NB4 (cell line): ENCODE measurements at regions not wholly inside any gene's neighbourhood (a gene's known extent, or its start where the extent isn't known, plus 50 kb on each side); places are given as distances from the start of the nearest gene placed in this dataset.

ENCODE experiments used
- DNase-seq: peaks from one replicate; pipeline ENCODE4 v3.0.0; 2010; ENCODE audit warnings: low read depth
- H3K4me3 ChIP-seq: one replicate; pipeline ENCODE4 v1.5.1; 2011; ENCODE audit warnings: mild to moderate bottlenecking, low read depth, low read length, moderate library complexity
- MYC ChIP-seq: IDR thresholded peaks from 2 replicates; pipeline ENCODE4 v1.6.1; 2011; ENCODE audit warnings: low read depth, low read length
- POLR2A ChIP-seq: IDR thresholded peaks from 2 replicates; pipeline ENCODE4 v1.6.1; 2011; ENCODE audit warnings: mild to moderate bottlenecking; ENCODE audit not compliant: insufficient read length; ENCODE audit errors: extremely low read depth
- TF ChIP-seq, protein P1 (sequence below): IDR thresholded peaks from 2 replicates; pipeline ENCODE4 v1.6.1; 2011; ENCODE audit warnings: low read depth, low read length
- TF ChIP-seq, protein P2 (sequence below): IDR thresholded peaks from one replicate; pipeline ENCODE4 v1.5.1; 2012; ENCODE audit warnings: low read depth, low read length

- TF ChIP-seq POLR2A = no peak
- TF ChIP-seq, protein P1, sequence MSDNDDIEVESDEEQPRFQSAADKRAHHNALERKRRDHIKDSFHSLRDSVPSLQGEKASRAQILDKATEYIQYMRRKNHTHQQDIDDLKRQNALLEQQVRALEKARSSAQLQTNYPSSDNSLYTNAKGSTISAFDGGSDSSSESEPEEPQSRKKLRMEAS = no peak
- TF ChIP-seq MYC = no peak
- TF ChIP-seq, protein P2, sequence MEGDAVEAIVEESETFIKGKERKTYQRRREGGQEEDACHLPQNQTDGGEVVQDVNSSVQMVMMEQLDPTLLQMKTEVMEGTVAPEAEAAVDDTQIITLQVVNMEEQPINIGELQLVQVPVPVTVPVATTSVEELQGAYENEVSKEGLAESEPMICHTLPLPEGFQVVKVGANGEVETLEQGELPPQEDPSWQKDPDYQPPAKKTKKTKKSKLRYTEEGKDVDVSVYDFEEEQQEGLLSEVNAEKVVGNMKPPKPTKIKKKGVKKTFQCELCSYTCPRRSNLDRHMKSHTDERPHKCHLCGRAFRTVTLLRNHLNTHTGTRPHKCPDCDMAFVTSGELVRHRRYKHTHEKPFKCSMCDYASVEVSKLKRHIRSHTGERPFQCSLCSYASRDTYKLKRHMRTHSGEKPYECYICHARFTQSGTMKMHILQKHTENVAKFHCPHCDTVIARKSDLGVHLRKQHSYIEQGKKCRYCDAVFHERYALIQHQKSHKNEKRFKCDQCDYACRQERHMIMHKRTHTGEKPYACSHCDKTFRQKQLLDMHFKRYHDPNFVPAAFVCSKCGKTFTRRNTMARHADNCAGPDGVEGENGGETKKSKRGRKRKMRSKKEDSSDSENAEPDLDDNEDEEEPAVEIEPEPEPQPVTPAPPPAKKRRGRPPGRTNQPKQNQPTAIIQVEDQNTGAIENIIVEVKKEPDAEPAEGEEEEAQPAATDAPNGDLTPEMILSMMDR = no peak
- H3K4me3 ChIP-seq = no peak overlapping the region
- DNase-seq = no peak
Measured at GRCh38 chr6:40907198-40907701, 131.8 kb downstream of the UNC5CL start.

- no peak for DNase-seq
- no peak overlapping the region for H3K4me3 ChIP-seq
- TF ChIP-seq, protein P2 = no peak
- TF ChIP-seq POLR2A = no peak
- TF ChIP-seq MYC = no peak
- TF ChIP-seq, protein P1 = no peak
Measured at GRCh38 chr6:40906759-40907158, 132.3 kb downstream of the UNC5CL start.

GRCh38 chr6:40904583-40905194, 134.3 kb downstream of the UNC5CL start:
- no peak overlapping the region for H3K4me3 ChIP-seq
- no peak for DNase-seq
- TF ChIP-seq, protein P2 = no peak
- TF ChIP-seq POLR2A (no peak), MYC (no peak)
- TF ChIP-seq, protein P1 = no peak

GRCh38 chr6:40903456-40903855, 135.6 kb downstream of the UNC5CL start:
- DNase-seq = no peak
- TF ChIP-seq, protein P2 = no peak
- TF ChIP-seq MYC = no peak
- TF ChIP-seq POLR2A = no peak
- H3K4me3 ChIP-seq = no peak overlapping the region

- no peak overlapping the region for H3K4me3 ChIP-seq
- TF ChIP-seq, protein P1 = no peak
- DNase-seq = no peak
Measured at GRCh38 chr6:40901322-40902055, 137.5 kb downstream of the UNC5CL start.

DNA sequence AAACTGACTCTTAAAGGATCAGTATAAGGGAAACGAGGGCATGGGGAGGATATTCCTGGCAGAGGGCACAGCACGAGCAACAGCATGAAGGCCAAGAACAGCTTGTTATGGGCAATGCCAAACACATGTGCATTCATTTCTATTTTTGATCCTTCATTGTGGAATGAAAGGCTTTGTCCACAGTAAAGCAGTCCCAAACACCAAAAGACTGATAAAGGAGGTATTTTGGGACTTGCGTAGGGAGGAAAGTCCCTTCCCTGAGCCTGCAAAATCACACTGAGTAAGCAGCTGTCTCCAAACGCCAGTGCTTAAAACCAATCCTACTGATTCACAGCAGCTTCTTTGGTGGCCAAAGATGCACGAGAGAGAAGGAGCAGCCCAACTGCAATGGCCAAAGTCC, 138.2 kb downstream of the UNC5CL start:
- TF ChIP-seq, protein P2 = no peak
- TF ChIP-seq POLR2A = no peak
- TF ChIP-seq, protein P1 = no peak
- TF ChIP-seq MYC = no peak
- no peak for DNase-seq
- H3K4me3 ChIP-seq = no peak overlapping the region
